Ramos (cell line): ENCODE measurements at regions not wholly inside any gene's neighbourhood (a gene's known extent, or its start where the extent isn't known, plus 50 kb on each side); places are given as distances from the start of the nearest gene placed in this dataset.

Source experiments
- in situ Hi-C: fragments of 300-500 bp; cut with MboI; formaldehyde crosslinking; loops from one replicate; pipeline ENCODE4 v1.14.3; 2022; ENCODE audit warnings: low sequenced_read_pairs; ENCODE audit not compliant: unreplicated experiment

DNA sequence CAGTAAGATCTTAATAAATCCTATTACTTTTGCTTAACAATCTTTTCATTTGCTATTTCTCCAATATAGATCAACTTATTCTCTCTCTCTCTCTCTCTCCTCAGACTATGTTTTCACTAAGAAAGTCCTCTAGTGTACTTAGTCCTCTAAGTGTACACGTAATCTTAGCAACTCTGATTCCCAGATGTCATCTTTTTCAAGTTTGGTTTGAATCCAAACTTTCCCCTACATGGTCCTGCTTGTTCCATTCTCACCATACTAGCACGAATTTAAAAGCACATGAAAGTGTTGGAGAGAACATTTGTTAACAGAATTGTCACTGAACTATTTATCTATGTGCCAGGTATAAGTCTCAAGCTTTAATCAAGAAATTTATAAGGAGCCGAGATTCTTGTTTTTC is 202.9 kb downstream of the SPRY2 start:
- in situ Hi-C loops = no loop called here

DNA sequence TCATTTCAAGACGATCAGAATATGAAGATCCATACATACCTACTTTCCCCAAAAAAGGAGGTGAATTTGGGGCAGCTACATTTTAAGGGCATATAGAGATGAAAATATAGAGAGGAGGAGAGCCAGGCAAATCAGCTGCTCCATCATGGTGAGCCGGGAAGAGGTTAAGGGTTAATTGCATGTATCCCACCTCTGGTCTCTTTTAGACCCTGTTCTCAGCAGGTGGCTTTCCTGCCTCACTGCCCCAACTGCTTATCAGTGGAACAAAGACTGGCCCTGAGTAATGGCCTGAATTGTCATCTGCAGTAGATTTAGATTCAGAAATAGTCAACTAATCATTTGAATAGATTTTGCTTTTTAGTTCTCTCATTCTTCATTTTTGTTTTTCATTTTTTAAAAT is 206.6 kb downstream of the SPRY2 start:
- in situ Hi-C loops = no loop called here

DNA sequence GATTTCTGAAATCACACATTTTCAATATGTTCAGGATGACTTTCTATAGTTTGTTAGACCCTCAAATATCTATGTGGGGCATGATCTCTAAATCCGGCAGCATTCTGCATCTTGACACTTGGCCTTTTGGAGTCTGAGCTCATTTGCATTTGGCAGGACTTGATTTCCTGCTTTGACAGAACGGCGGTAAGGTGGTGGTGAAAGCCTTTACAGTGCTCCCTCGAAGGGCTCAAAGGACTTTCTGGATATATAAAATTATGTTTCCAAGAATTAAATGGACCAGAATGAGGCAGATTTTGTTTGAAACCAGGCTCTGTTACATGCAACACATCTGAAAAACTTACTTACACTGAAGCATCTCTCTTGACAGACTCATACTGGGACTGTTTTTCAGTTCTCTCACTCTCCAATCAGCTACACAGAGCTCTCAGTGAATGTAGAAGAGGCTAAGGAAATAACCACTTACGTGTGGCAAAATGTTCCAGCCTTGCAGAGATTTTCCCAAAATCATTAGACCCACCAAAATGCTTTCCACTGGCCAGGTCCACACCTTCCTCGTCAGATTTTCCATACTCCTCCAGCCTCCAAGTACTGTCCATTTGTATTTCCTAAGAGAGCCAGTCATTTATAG is 207.2 kb downstream of the SPRY2 start:
- in situ Hi-C loops = no loop called here

DNA sequence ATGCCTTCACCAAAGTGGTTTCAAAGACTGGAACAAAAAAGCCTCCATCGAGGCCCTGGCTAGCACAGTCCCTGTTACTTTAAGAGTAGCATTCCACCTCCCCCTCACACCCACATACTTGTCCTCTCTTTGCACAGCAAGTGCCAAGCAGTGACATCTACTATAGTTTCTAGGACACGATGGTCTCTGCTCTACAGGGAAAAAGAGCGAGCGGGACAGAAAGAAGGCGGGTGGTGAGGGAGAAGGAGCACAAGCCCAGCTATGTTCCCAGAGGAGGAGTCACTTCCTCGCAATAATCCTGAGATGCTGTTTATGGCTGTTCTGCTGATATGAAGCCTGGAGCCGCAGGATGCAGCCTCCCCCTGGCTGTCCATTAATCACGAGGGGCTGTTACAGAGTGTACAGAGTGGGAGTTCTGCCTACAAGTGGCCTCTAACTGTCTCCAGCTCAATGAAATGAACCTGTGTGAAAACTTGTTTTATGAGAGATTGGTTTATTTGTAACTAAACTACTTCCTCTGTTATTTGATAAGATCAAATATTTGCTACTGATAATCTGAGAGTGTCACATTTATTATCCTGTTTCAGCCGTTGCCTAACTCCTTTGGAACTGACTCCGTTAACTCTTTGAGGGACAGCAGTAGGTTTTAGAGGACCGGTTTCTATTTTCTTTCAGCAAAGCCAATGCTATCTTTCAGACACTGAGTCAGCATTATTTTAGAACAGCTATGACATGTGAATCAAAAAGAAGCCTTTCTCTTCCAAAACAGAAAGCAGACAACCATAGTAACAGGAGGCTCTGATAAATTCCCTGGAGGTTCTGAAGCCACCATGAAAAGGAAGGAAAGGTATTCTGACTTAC is 208.0 kb downstream of the SPRY2 start:
- in situ Hi-C loops = no loop called here

DNA sequence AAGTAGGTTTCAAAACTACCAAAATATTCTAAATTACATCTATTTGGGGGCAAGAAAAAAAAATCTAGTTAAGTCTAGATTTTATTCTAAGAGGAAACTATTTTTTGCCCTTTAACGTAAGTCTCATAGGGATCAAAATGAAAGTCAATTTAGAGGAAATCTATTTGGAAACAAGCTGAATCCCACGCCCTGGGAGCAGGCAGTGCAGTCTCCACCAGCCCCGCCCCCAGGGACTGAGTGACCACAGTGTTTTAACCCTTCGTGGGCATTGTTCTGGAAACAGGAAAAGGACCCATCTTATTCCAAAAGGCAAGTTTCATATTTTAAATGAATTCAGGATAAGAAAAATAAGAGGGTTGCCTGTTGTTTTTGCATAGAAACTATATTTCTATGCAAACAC is 209.7 kb downstream of the SPRY2 start:
- in situ Hi-C loops = no loop called here

DNA sequence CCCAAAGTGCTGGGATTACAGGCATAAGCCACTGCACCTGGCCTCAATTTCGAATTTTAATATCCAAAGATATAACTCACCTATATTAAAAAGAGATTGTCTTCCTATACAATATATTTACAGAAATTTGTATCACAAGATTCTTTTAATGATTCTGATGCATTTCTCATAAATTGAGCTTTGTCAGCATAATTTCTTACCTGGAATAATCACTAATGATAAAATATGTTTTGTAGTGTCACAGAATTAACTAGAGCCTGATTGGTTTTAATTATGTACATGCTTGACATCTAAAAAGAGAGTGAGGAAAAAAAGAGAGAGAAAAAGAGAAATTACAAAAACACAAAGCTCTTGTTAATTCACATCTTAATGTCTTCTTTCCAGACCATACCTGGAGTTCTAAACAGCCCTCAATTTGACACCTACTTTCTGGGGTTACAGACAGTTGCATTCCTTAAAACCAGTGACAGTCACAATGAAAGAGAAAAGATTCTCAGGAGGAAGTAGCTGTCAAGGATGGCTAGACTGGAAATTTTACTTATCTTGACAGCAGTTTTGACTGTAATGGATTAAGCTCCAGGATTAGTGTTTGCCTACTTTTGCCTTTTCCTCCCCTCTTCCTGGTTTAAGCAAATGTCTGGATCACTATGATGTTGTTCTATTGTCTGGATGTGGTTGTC is 214.4 kb downstream of the SPRY2 start:
- in situ Hi-C loops = no loop called here

DNA sequence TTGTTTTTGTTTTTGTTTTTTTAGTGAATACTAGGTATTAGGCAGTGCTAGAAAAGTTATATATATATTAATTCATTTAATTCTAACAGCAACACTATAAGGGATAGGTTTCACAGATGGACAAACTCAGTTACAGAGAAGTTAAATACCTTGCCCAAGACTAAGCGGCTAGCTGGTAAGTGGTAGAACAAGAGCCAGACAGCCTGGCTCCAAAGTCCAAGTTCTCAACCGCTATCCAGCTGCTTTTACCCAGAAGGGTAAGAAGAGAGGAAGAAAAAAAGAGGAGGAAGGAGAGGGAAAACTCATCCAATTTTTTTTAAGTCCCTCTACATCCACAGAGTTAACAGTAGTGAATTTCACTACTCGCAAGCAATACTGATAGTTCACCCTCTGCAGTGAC is 217.0 kb downstream of the SPRY2 start:
- in situ Hi-C loops = no loop called here

DNA sequence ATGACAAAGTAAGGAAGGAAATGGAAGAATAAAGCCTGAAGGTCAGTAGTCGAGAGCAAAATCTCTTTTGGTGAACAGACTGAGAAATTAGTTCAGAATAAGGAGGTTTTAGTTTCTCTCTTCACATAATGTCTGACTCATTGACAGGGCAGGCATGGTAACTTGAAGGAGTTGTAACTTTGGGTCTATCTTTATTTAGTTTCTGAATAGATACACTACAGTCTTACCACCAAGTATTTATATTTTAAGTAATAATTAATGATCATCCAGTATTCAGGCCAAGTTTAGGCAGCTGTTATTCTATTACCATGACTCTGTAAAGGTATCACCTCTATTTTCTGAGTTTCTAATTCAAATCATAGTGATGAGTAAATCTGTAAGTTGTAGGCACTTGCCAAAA is 219.9 kb downstream of the SPRY2 start:
- in situ Hi-C loops = no loop called here

DNA sequence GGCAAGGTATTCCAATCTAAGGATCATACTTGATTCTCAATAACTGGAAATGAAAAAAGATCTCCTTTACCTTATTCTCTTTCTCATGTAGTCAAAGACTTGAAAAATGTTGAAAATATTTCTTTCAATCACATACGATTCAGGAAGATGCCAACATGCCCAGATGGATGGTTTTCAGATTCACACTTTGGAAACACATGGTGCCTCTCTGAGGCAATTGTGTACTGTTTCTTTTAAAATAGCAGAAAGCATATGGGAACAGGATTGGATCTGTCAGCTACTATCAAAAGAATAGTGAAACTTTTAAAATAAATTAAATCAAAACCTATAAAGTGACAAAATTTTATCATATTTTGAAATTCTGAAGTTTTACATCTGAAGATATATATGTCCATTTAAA is 222.4 kb downstream of the SPRY2 start:
- in situ Hi-C loops = no loop called here

DNA sequence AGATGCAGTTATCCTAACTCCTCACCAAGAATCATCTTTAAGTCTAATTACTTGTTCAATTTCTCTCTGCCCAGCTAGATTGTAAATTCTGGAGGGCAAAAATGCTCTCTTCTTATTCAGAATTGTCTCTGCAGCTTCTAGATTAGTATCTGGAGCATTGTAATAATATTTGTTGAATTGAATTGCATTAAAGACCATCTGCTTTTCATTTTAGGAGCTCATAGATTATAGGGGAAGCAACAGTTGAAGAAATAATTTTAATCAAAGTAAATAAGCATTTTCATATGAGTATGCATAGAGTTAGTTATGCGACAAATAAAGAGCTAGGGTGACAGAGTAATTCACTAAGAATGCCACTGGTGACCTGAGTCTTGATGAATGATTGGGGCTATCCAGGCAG is 222.8 kb downstream of the SPRY2 start:
- in situ Hi-C loops = no loop called here

DNA sequence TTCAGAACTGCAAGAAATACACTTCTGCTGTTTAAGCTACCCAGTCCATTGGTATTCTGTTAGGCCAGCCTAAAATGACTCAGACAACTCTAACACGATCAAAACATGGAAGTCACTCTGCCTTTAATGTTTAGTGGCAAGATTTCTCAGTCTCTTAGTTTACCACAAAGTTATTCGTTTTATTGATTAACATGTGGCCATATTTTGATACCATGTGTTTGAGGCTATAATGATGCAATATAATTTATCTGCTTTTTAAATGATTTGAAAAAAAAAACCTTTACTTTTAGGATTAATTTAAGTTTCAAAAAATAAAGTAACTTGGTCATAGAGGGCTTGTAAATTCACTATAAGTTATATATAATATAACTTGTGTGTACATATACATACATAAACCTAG is 223.4 kb downstream of the SPRY2 start:
- in situ Hi-C loops = no loop called here

DNA sequence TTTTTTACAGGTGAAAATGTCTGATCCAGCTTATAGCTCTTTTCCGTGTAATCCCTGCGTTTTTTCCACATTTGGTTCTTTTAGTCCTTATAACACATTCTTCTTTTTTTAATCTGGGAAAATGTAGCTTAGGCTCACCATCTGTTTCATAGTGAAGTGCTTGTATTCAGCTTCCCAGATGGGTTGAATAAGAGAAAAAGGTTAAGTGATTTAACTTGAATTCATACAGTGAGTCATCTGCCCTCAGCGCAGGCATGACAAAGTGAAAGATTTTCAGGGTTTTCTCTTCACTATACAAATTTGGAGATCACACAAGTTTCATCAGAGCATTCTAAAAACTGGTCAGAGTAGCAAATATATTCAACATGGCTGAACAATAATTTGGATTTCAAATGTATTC is 224.8 kb downstream of the SPRY2 start:
- in situ Hi-C loops = no loop called here

DNA sequence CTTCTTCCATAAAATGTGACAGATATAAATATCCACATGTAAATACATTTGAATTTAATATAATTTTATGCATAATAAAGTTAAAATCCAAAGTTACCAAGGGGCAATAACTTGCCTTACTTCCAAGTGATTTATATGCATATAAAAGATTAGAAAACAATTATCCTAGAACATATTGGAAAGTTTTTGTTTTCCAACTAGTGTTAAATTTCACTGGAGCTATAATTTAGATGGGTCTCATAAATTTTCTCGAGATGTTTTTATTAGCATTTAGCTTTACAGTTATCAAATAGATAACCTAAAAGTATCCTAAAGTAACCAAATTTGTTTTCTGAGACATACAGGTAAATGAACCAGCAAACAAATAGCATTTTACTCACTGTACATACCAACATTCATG is 225.3 kb downstream of the SPRY2 start:
- in situ Hi-C loops = no loop called here

DNA sequence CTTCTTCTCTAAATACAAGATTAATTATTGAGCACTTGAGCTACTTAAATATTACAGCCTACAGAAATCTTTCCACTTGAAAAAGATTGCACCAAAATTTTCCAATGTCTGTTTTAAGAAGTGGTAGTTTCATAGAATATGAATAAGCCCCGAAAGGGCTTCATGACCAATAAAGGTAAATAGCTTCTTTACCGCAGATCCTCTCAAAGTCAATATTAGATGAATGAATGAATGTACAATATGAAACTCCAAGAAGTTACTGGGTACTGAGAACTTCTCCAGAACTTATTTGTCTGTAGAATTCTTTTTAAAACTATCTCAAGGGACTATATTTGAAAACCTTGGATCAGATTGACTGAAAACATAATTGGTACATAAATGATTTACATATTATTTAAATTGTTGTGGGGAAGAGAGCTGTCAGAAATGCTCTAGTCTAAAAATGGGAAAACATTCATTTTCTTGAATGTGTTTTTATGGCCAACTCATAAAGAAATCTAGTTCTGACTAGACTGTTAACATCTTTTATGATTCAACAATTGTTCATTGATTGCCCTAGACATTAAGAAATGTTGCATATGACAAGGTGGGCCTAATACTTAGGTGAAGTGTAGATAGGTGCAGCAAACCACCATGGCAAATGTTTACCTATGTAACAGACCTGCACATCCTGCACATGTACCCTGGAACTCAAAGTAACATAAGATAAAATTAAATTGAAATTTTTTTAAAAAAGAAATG is 227.0 kb downstream of the SPRY2 start:
- in situ Hi-C loops = no loop called here

DNA sequence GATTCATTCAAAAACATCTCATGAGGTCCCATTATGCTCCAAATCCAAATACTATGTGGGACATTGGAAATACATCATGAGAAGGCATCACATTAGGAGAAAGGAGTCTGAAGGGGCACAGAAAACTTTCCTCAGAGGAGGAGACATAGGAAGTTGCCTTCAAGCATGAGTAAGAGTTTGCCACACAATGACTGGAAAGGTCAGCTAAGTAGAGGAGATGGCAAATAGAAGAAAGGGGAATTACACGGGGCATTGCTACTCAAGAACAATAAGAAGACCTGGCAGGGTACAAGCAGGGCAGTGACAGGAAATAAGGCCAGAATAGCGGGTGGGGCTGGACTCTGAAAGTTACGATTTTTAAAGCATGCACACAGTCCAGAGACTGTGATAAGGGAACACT is 231.6 kb downstream of the SPRY2 start:
- in situ Hi-C loops = no loop called here

DNA sequence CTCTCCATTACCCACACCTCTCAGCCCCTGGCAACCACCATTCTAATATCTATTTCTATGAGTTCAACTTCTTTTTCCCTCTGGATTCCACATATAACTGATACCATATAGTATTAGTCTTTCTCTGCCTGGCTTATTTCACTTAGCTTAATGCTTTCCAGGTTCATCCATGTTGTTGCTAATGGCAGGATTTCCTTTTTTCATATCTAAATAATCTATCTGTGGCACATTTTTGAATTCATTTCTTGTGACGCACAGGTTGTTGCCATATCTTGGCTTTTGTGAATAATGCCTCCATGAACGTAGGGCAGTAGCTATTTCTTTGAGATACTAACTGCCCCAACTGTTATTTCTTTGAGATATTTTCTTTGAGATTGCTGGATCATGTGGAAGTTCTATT is 235.6 kb downstream of the SPRY2 start:
- in situ Hi-C loops = no loop called here

DNA sequence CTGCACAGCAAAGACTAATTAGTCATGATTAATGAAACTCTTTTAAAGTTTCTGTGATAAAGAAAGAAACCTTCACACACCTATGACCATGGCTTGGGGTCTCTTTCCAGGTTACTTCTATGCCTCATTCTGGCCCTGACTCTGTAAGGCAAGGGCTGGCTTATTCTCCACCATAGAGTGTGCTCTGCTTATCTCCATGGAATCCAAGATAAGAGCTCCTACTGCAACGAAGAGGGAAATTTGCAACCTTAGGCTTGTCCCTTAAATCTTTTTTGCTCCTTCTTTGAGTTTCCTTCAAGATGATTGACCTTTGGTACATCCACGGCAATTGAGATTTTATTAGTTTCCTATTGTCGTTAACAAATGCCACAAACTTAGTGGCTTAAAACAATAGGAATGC is 239.9 kb downstream of the SPRY2 start:
- in situ Hi-C loops = no loop called here

DNA sequence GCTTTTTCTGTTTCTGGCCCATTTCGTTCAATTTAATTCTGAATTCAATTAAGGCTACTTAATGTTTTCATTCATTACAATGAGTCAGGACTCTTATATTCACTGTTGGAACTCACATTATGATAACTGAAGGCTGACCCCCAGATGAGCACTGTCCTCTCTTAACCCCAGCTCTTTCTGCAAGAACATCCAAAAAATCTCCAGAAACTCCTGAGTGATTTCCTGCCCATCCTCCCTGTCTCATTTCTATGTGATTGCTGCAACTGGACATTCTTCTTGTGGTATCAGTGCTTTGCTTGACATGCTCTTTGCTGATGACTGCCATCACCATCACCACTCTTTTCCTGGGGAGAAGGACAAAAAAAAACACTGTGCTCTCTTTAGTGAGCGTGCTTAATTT is 240.3 kb downstream of the SPRY2 start:
- in situ Hi-C loops = no loop called here

DNA sequence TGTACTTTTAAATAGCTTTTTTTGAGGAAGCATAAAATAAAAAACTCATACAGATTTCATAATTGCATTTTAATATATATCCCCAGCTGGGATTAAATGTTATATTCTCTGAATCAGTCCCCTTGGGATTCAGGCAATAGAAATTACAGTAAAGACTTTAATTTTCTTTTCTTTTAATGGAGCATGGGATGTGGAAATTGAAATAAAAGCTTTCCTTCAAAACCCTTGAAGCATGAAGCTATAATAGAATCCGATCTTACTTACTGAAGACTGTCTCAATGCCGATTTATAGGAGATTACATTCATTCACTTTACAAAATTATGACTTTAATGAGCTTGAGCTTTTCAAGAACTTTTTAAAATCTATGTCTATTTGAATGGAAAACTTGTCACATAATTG is 243.4 kb downstream of the SPRY2 start:
- in situ Hi-C loops = no loop called here

DNA sequence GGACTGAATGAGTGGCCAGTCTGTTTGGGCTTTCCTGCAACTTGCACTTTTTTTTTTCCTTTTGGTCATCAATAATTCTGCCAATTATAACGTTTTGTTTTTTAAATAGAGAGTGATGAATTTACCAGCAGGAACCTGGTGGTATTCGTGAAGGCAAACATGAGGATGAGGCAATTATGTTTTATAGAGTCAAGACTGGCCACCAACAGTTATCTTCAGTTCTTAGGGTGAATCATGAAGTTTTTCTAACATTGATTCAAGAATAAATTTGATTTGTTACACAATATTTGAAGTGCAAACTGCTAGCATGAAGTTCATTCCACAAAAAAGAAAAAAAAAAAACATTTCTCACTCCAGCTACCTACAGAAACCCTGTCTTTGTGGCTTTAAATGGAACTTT is 244.5 kb downstream of the SPRY2 start:
- in situ Hi-C loops = no loop called here

DNA sequence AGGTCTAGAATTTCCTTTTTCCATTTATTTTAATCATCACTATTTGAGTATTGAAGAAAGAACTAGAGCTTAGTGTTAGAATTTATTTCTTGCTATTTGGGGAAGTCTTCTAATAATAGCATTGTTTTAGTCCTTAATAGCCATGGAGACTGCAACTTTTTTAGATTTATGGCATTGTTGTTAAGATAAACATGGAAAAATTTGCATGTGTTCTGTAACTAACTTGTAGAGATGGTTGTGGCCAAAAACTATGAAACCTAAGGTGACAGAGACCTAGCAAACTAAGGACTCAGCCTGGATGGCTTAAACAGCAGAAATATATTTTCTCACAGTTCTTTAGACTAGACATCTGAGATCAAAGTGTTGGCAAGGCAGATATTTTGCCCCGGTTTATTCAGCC is 246.4 kb downstream of the SPRY2 start:
- in situ Hi-C loops = no loop called here
